Activated CD8-positive, alpha-beta memory T cell treated with anti-CD3 and anti-CD28 coated beads, Interleukin-2, amount 10 ng/mL, durations not matched to agents 7 days and 5 days (primary cell): ENCODE measurements at regions not wholly inside any gene's neighbourhood (a gene's known extent, or its start where the extent isn't known, plus 50 kb on each side); places are given as distances from the start of the nearest gene placed in this dataset.
"Not testable (repeated sequence)": the region's sequence is repeated elsewhere in the genome, so short reads cannot be mapped to it uniquely, and the experiment has no call there.

Experiments used
- ATAC-seq: fragments of 150-1000 bp; cut with Tn5 transposase; one replicate; pipeline ENCODE4 v1.10.0; 2021; ENCODE audit warnings: moderate library complexity
- CTCF ChIA-PET: fragments of 350-600 bp; sonication (Branson Sonifier 250); formaldehyde crosslinking; loops from one replicate; lab custom pipeline; 2021; ENCODE audit warnings: antibody characterized with exemption; lab: Charles Lee
- DNase-seq: peaks from one replicate; pipeline ENCODE4 v3.0.0-alpha.2; 2020
- H3K27ac Mint-ChIP-seq: one replicate; pipeline ENCODE4 v1.8.0; 2021; ENCODE audit warnings: mild to moderate bottlenecking, mixed read lengths
- H3K27me3 Mint-ChIP-seq: one replicate; pipeline ENCODE4 v1.8.0; 2021; ENCODE audit warnings: mixed read lengths
- H3K36me3 Mint-ChIP-seq: one replicate; pipeline ENCODE4 v1.8.0; 2021; ENCODE audit warnings: mild to moderate bottlenecking, mixed read lengths
- H3K4me1 Mint-ChIP-seq: one replicate; pipeline ENCODE4 v1.8.0; 2021; ENCODE audit warnings: mixed read lengths
- H3K4me3 Mint-ChIP-seq: one replicate; pipeline ENCODE4 v1.8.0; 2021; ENCODE audit warnings: mild to moderate bottlenecking, moderate library complexity, mixed read lengths
- H3K9me3 Mint-ChIP-seq: one replicate; pipeline ENCODE4 v1.8.0; 2022; ENCODE audit warnings: low read depth, mixed read lengths

- no peak overlapping the region for H3K27ac Mint-ChIP-seq
- DNase-seq (no peak), ATAC-seq (no peak)
- H3K4me1 Mint-ChIP-seq: no peaks in the 10 kb centered on the region
- H3K9me3 Mint-ChIP-seq: no peaks in the 10 kb centered on the region
- H3K36me3 Mint-ChIP-seq: no peaks in the 10 kb centered on the region
- CTCF ChIA-PET: no interaction called here
- no peaks in the 10 kb centered on the region for H3K27me3 Mint-ChIP-seq
- H3K4me3 Mint-ChIP-seq: no peak overlapping the region
These were observed 907.4 kb downstream of the MCTP2 start for GRCh38 chr15:95138604-95139270.

DNA sequence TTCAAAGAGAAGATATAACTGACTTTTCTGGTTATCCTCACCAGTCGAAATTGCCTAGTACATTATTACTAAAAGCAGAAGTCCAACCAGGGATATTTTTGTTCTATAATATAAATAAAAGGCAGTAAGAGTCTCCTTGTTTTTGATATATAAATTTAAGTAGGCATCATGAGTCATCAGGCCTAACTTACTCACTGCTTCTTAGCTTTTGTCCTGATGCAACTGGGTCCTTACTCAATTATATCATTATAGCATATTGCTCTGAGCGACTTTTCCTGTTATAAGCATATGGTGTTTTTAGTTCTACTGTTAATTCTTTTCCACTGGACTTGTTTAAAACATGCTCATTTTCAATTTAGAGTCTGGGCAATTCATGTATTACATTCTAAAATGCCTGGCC lies 910.1 kb downstream of the MCTP2 start:
- Mint-ChIP-seq H3K4me1 (no peaks in the 10 kb centered on the region), H3K27ac (no peak overlapping the region), H3K9me3 (no peaks in the 10 kb centered on the region), H3K27me3 (no peaks in the 10 kb centered on the region), H3K4me3 (no peak overlapping the region), H3K36me3 (no peaks in the 10 kb centered on the region)
- ATAC-seq: no peak
- no peak for DNase-seq
- CTCF ChIA-PET: no interaction called here

GRCh38 chr15:95142531-95142930 lies 911.2 kb downstream of the MCTP2 start:
- DNase-seq (no peak), ATAC-seq (no peak)
- Mint-ChIP-seq H3K4me3 (no peak overlapping the region), H3K4me1 (no peaks in the 10 kb centered on the region), H3K9me3 (no peaks in the 10 kb centered on the region), H3K27ac (no peak overlapping the region), H3K27me3 (no peaks in the 10 kb centered on the region), H3K36me3 (no peaks in the 10 kb centered on the region)
- CTCF ChIA-PET: no interaction called here

GRCh38 chr15:95146481-95146880 lies 915.1 kb downstream of the MCTP2 start:
- Mint-ChIP-seq H3K27ac (no peak overlapping the region), H3K4me1 (no peaks in the 10 kb centered on the region), H3K4me3 (no peak overlapping the region), H3K27me3 (no peaks in the 10 kb centered on the region), H3K36me3 (no peaks in the 10 kb centered on the region), H3K9me3 (peaks cover 3% of the 10 kb centered on the region)
- DNase-seq (no peak), ATAC-seq (no peak)
- CTCF ChIA-PET: no interaction called here

DNA sequence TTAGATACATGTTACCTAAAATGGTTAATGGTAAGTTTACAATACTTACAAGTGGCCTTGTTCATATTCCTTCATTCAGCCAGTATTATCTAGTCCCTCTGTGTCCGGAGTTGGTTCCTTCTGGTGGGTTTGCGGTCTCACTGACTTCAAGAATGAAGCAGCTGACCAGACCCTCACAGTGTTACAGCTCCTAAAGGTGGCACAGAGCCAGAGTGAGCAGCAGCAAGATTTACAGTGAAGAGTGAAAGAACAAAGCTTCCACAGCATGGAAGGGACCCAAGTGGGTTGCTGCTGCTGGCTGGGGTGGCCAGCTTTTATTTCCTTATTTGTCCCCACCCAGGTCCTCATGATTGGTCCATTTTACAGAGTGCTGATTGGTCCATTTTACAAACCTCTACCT lies 916.8 kb downstream of the MCTP2 start:
- Mint-ChIP-seq H3K36me3 (no peaks in the 10 kb centered on the region), H3K9me3 (peaks cover 3% of the 10 kb centered on the region), H3K27me3 (no peaks in the 10 kb centered on the region), H3K4me3 (no peak overlapping the region), H3K27ac (no peak overlapping the region), H3K4me1 (no peaks in the 10 kb centered on the region)
- DNase-seq (no peak), ATAC-seq (no peak)
- CTCF ChIA-PET: interaction anchor here (0.7 kb wide), 1 partner anchor 1840 kb away, joined by 5 read pairs; no protein-coding TSS in a partner anchor

DNA sequence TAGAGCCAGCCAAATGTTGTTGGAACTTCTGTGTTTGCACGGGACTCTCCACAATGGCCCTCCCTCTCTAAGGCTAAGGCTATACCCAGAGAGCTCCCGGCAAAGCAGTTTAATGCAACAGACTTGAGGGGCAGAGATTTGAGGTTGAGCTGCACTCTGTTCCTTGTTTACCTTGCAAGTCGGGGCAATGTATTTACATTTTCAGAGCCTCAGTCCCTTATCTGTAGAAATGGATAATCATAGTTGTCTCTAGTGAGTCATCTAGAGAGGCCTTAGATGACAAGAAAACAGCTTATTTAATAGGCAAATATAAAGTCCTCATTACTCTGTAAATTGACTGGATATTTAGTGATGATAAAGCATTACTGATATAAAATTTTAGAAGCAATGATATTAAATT lies 917.7 kb downstream of the MCTP2 start:
- peaks cover 5% of the 10 kb centered on the region for H3K9me3 Mint-ChIP-seq
- no peaks in the 10 kb centered on the region for H3K27me3 Mint-ChIP-seq
- ATAC-seq (no peak), DNase-seq (no peak)
- no peak overlapping the region for H3K27ac Mint-ChIP-seq
- H3K36me3 Mint-ChIP-seq: no peaks in the 10 kb centered on the region
- H3K4me3 Mint-ChIP-seq: no peak overlapping the region
- CTCF ChIA-PET: no interaction called here
- no peaks in the 10 kb centered on the region for H3K4me1 Mint-ChIP-seq

- peaks cover 5% of the 10 kb centered on the region for H3K9me3 Mint-ChIP-seq
- H3K27me3 Mint-ChIP-seq: no peaks in the 10 kb centered on the region
- CTCF ChIA-PET: no interaction called here
- ATAC-seq (no peak), DNase-seq (no peak)
- H3K4me1 Mint-ChIP-seq: no peaks in the 10 kb centered on the region
- no peak overlapping the region for H3K27ac Mint-ChIP-seq
- H3K4me3 Mint-ChIP-seq: no peak overlapping the region
- no peaks in the 10 kb centered on the region for H3K36me3 Mint-ChIP-seq
These were observed 918.4 kb downstream of the MCTP2 start for GRCh38 chr15:95149771-95150170.

- ATAC-seq (no peak), DNase-seq (no peak)
- Mint-ChIP-seq H3K27me3 (no peaks in the 10 kb centered on the region), H3K9me3 (peaks cover 7% of the 10 kb centered on the region), H3K36me3 (no peaks in the 10 kb centered on the region), H3K27ac (no peak overlapping the region), H3K4me1 (no peaks in the 10 kb centered on the region), H3K4me3 (no peak overlapping the region)
- CTCF ChIA-PET: no interaction called here
These were observed 919.1 kb downstream of the MCTP2 start for GRCh38 chr15:95150466-95150865.

DNA sequence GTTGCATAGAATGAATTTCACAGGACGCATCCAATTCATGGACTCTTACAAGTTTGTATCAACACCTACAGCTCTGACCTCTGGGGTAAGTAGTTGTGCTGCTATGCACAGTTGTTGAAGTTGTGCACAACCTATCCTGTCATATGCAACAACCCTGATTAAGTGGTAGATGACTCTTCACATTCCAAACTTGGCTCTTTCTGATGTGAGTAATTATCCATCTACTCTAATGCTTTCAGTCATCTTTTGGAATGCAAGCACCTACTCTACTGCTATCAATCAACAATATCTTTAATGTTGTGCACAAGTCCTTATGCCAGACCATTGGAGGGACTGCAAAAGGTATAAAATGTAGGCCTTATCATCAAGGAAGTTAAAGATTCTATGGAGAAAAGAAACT lies 921.4 kb downstream of the MCTP2 start:
- H3K27ac Mint-ChIP-seq: no peak overlapping the region
- no peak overlapping the region for H3K4me3 Mint-ChIP-seq
- H3K27me3 Mint-ChIP-seq: no peaks in the 10 kb centered on the region
- H3K4me1 Mint-ChIP-seq: no peaks in the 10 kb centered on the region
- CTCF ChIA-PET: no interaction called here
- ATAC-seq (no peak), DNase-seq (no peak)
- H3K36me3 Mint-ChIP-seq: no peaks in the 10 kb centered on the region
- peaks cover 7% of the 10 kb centered on the region for H3K9me3 Mint-ChIP-seq

GRCh38 chr15:95153201-95153600 lies 921.8 kb downstream of the MCTP2 start:
- DNase-seq, ATAC-seq, H3K36me3 Mint-ChIP-seq, H3K9me3 Mint-ChIP-seq, H3K27me3 Mint-ChIP-seq, H3K4me1 Mint-ChIP-seq, CTCF ChIA-PET, H3K27ac Mint-ChIP-seq, H3K4me3 Mint-ChIP-seq: not testable (repeated sequence)

DNA sequence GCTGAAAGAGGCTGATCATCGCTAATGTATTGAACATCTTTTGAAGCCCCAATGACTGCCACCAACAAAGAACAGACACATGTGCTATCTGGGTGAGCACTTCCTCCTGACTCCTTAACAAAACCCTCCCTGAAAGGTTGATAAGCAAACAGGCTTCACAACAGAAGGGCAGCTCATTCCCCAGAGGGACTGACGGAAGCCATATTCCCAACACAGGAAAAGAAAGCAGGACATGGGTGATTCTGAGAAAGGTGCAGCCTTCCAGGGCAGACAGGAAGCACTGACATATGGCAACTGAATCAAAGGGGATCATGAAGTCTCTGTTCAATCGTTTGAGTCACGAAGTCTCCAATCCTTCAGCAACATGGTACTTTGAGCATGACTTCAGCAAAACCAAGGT lies 929.0 kb downstream of the MCTP2 start:
- Mint-ChIP-seq H3K36me3 (no peaks in the 10 kb centered on the region), H3K4me3 (no peak overlapping the region), H3K27ac (no peak overlapping the region), H3K27me3 (no peaks in the 10 kb centered on the region), H3K4me1 (no peaks in the 10 kb centered on the region), H3K9me3 (peaks cover 5% of the 10 kb centered on the region)
- DNase-seq (no peak), ATAC-seq (no peak)
- CTCF ChIA-PET: no interaction called here

- peaks cover 6% of the 10 kb centered on the region for H3K9me3 Mint-ChIP-seq
- CTCF ChIA-PET: no interaction called here
- ATAC-seq (no peak), DNase-seq (no peak)
- H3K4me1 Mint-ChIP-seq: no peaks in the 10 kb centered on the region
- no peak overlapping the region for H3K27ac Mint-ChIP-seq
- H3K4me3 Mint-ChIP-seq: no peak overlapping the region
- no peaks in the 10 kb centered on the region for H3K27me3 Mint-ChIP-seq
- H3K36me3 Mint-ChIP-seq: no peaks in the 10 kb centered on the region
These were observed 930.7 kb downstream of the MCTP2 start for GRCh38 chr15:95162069-95162468.

DNA sequence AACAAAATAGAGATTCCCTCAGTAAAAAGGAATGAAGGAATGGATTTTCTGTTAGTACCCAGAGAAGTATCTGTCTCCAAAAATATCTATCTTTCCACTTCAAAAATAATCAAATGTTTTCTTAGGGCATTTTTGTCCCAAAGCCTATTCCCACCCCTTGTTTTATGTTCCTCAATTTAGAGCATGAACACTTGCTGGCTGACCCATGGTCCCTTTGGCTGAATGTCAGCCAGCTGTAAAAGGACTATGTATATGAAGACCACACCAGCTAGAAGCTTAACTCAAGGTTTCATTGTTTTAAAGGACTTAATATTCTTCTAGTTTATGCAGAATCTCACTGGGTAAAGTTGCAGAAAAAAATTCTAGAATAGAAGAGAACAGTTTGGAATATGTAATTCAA lies 931.2 kb downstream of the MCTP2 start:
- DNase-seq (no peak), ATAC-seq (no peak)
- CTCF ChIA-PET: no interaction called here
- no peaks in the 10 kb centered on the region for H3K4me1 Mint-ChIP-seq
- H3K27me3 Mint-ChIP-seq: no peaks in the 10 kb centered on the region
- H3K9me3 Mint-ChIP-seq: peaks cover 9% of the 10 kb centered on the region
- H3K36me3 Mint-ChIP-seq: no peaks in the 10 kb centered on the region
- no peak overlapping the region for H3K4me3 Mint-ChIP-seq
- H3K27ac Mint-ChIP-seq: no peak overlapping the region

- H3K9me3 Mint-ChIP-seq: peaks cover 9% of the 10 kb centered on the region
- CTCF ChIA-PET: no interaction called here
- ATAC-seq: no peak
- DNase-seq: no peak
- H3K36me3 Mint-ChIP-seq: no peaks in the 10 kb centered on the region
- no peak overlapping the region for H3K4me3 Mint-ChIP-seq
- no peaks in the 10 kb centered on the region for H3K4me1 Mint-ChIP-seq
- H3K27ac Mint-ChIP-seq: no peak overlapping the region
- H3K27me3 Mint-ChIP-seq: no peaks in the 10 kb centered on the region
These were observed 931.7 kb downstream of the MCTP2 start for GRCh38 chr15:95162967-95163531.
